Smooth muscle cell (in vitro differentiated cells): ENCODE measurements at regions not wholly inside any gene's neighbourhood (a gene's known extent, or its start where the extent isn't known, plus 50 kb on each side); places are given as distances from the start of the nearest gene placed in this dataset.

ENCODE experiments used
- DNase-seq: peaks from one replicate; lab custom pipeline; 2025; ENCODE audit not compliant: unreplicated experiment; lab: John Stamatoyannopoulos, UW
- H2AFZ ChIP-seq: fragments of 200-600 bp; sonication (generic); 2 replicates; pipeline ENCODE4 v1.6.0; 2016; ENCODE audit warnings: antibody characterized with exemption, low read depth, mild to moderate bottlenecking
- H3F3A ChIP-seq: fragments of 200-600 bp; sonication (generic); 2 replicates; pipeline ENCODE4 v1.6.0; 2017; ENCODE audit warnings: antibody characterized with exemption, low read depth
- H3K27ac ChIP-seq: fragments of 200-600 bp; sonication (generic); 2 replicates; pipeline ENCODE4 v1.5.1; 2016; ENCODE audit warnings: low read depth, mild to moderate bottlenecking
- H3K27me3 ChIP-seq: fragments of 200-600 bp; sonication (generic); 2 replicates; pipeline ENCODE4 v1.6.1; 2016; ENCODE audit warnings: low read depth, mild to moderate bottlenecking
- H3K36me3 ChIP-seq: fragments of 200-600 bp; sonication (generic); 2 replicates; pipeline ENCODE4 v1.5.1; 2016; ENCODE audit warnings: low read depth
- H3K4me1 ChIP-seq: fragments of 200-600 bp; sonication (generic); 2 replicates; pipeline ENCODE4 v1.5.1; 2016; ENCODE audit warnings: low read depth
- H3K4me2 ChIP-seq: fragments of 200-600 bp; sonication (generic); 2 replicates; pipeline ENCODE4 v1.6.0; 2016; ENCODE audit warnings: mild to moderate bottlenecking
- H3K4me3 ChIP-seq: fragments of 200-600 bp; sonication (generic); 2 replicates; pipeline ENCODE4 v1.5.1; 2016; ENCODE audit warnings: mild to moderate bottlenecking
- H3K79me2 ChIP-seq: fragments of 200-600 bp; sonication (generic); 2 replicates; pipeline ENCODE4 v1.6.0; 2016; ENCODE audit warnings: low read depth, mild to moderate bottlenecking
- H3K9ac ChIP-seq: fragments of 200-600 bp; sonication (generic); 2 replicates; pipeline ENCODE4 v1.6.0; 2016; ENCODE audit warnings: low read depth
- H3K9me3 ChIP-seq: fragments of 200-600 bp; sonication (generic); replicated peaks from 2 replicates; pipeline ENCODE4 v1.5.1; 2016; ENCODE audit warnings: low read depth
- H4K20me1 ChIP-seq: fragments of 200-600 bp; sonication (generic); 2 replicates; pipeline ENCODE4 v1.6.0; 2016; ENCODE audit warnings: low read depth
- WGBS: methylation state at CpG from one replicate; pipeline ENCODE4 v1.1.7; 2016; ENCODE audit warnings: low lambda C conversion rate; 5-methylcytosine and 5-hydroxymethylcytosine counted together
- TF ChIP-seq, protein P1 (sequence below): fragments of 200-600 bp; sonication (generic); IDR thresholded peaks from 2 replicates; pipeline ENCODE4 v1.5.1; 2017; ENCODE audit warnings: borderline replicate concordance, mild to moderate bottlenecking, antibody characterized with exemption; ENCODE audit not compliant: insufficient read depth, poor library complexity, severe bottlenecking

DNA sequence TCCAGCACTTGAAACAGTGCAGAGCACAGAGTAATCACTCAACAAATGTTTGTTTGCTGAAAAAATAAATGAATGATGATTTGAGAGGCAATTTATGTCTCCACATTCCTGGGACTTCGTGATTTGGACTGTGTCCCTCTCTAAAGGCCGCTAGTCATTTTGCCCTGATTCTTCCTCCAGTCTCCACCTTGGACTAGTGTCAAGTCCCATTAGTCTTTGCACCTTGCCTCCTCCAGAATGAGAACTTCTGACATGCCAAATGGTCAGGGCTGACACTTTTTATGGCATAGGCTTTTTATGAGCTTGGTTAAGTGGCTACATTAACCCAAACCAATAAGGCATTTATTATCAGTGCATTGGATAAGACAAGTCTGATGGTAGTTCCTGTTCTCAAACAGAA, 65.1 kb upstream of the POF1B start:
- Histone ChIP-seq H3K9me3 (peaks cover 3% of the 10 kb centered on the region), H2AFZ (no peak overlapping the region), H3K36me3 (no peaks in the 10 kb centered on the region), H4K20me1 (no peaks in the 10 kb centered on the region), H3K27ac (no peak overlapping the region), H3K79me2 (no peaks in the 10 kb centered on the region), H3F3A (no peaks in the 10 kb centered on the region), H3K4me3 (no peak overlapping the region), H3K4me2 (no peak overlapping the region), H3K9ac (no peak overlapping the region), H3K4me1 (no peaks in the 10 kb centered on the region), H3K27me3 (no peaks in the 10 kb centered on the region)
- no peak for DNase-seq
- TF ChIP-seq, protein P1, sequence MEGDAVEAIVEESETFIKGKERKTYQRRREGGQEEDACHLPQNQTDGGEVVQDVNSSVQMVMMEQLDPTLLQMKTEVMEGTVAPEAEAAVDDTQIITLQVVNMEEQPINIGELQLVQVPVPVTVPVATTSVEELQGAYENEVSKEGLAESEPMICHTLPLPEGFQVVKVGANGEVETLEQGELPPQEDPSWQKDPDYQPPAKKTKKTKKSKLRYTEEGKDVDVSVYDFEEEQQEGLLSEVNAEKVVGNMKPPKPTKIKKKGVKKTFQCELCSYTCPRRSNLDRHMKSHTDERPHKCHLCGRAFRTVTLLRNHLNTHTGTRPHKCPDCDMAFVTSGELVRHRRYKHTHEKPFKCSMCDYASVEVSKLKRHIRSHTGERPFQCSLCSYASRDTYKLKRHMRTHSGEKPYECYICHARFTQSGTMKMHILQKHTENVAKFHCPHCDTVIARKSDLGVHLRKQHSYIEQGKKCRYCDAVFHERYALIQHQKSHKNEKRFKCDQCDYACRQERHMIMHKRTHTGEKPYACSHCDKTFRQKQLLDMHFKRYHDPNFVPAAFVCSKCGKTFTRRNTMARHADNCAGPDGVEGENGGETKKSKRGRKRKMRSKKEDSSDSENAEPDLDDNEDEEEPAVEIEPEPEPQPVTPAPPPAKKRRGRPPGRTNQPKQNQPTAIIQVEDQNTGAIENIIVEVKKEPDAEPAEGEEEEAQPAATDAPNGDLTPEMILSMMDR = no peak
- WGBS = 41% methylated on average over 2 of the region's 2 CpGs
